ENCODE measurements at regions not wholly inside any gene's neighbourhood (a gene's known extent, or its start where the extent isn't known, plus 50 kb on each side); places are given as distances from the start of the nearest gene placed in this dataset.

- no peak for DNase-seq (ENCODE audit: low read depth)
- no peak overlapping the region for H3K4me3 ChIP-seq (ENCODE audit: low read length)
- no peak for TF ChIP-seq CTCF (conservative IDR thresholded peaks at IDR 0.05; ENCODE audit: low read depth, low read length)
Measured at GRCh38 chr9:11088821-11089374, 476.1 kb upstream of the PTPRD start.

- TF ChIP-seq CTCF (conservative IDR thresholded peaks at IDR 0.05; ENCODE audit: low read depth, low read length), result no peak
- no peak overlapping the region for H3K4me3 ChIP-seq (ENCODE audit: low read length)
- no peak for DNase-seq (ENCODE audit: low read depth)
Measured at GRCh38 chr9:11092974-11093373, 480.2 kb upstream of the PTPRD start.

GRCh38 chr9:11097020-11097419 is 484.2 kb upstream of the PTPRD start:
- TF ChIP-seq CTCF (conservative IDR thresholded peaks at IDR 0.05; ENCODE audit: low read depth, low read length), result no peak
- no peak overlapping the region for H3K4me3 ChIP-seq (ENCODE audit: low read length)
- DNase-seq (ENCODE audit: low read depth), result no peak

- no peak for DNase-seq (ENCODE audit: low read depth)
- H3K4me3 ChIP-seq (ENCODE audit: low read length), result no peak overlapping the region
- no peak for TF ChIP-seq CTCF (conservative IDR thresholded peaks at IDR 0.05; ENCODE audit: low read depth, low read length)
Measured at GRCh38 chr9:11103525-11103924, 490.7 kb upstream of the PTPRD start.

GRCh38 chr9:11107196-11107595 is 494.4 kb upstream of the PTPRD start:
- no peak for DNase-seq (ENCODE audit: low read depth)
- no peak for TF ChIP-seq CTCF (conservative IDR thresholded peaks at IDR 0.05; ENCODE audit: low read depth, low read length)
- H3K4me3 ChIP-seq (ENCODE audit: low read length), result no peak overlapping the region

GRCh38 chr9:11128156-11128555 is 515.4 kb upstream of the PTPRD start:
- TF ChIP-seq CTCF (conservative IDR thresholded peaks at IDR 0.05; ENCODE audit: low read depth, low read length), result no peak
- no peak overlapping the region for H3K4me3 ChIP-seq (ENCODE audit: low read length)
- DNase-seq (ENCODE audit: low read depth), result no peak

GRCh38 chr9:11135851-11136250 is 523.0 kb upstream of the PTPRD start:
- DNase-seq (ENCODE audit: low read depth), result no peak
- H3K4me3 ChIP-seq (ENCODE audit: low read length), result no peak overlapping the region
- TF ChIP-seq CTCF (conservative IDR thresholded peaks at IDR 0.05; ENCODE audit: low read depth, low read length), result no peak

All from retinal pigment epithelial cell (primary cell).